ENCODE measurements at regions not wholly inside any gene's neighbourhood (a gene's known extent, or its start where the extent isn't known, plus 50 kb on each side); places are given as distances from the start of the nearest gene placed in this dataset.

DNA sequence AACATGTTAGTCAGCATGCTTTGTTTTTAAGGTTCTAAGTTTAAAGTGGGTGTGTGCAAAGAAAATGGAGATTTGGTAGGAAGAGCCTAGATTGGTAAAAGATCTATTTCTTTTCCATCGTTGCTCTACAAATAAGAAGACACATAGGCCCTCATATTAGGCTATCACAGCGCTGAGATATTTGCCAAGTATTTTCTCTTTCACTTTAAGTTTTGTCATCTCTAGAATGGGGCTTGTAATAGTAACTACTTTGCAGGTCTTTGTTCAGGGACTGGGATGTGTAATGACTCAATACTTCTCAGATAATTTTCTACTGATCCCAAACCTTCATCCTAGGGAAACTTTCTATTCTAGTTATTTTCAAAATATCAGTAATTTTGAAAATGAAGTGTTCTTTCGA lies 917.7 kb upstream of the SLC10A2 start:
- ChIA-PET POLR2A (ENCODE audit: partially characterized antibody) (no interaction called here), CTCF (ENCODE audit: partially characterized antibody) (no interaction called here)
- no peaks in the 10 kb centered on the region for H3K9me3 ChIP-seq (ENCODE audit: insufficient read depth in 2 of 2, low read depth in 1 of 2, low read length in 1 of 2)
- no peak overlapping the region for H2BK15ac ChIP-seq (ENCODE audit: low read length)
- H4K91ac ChIP-seq (replicated peaks; ENCODE audit: insufficient read length, low read length), result no peak overlapping the region
- no peak overlapping the region for H3K4ac ChIP-seq (replicated peaks; ENCODE audit: insufficient read length, low read depth, low read length)
- H3K56ac ChIP-seq (replicated peaks; ENCODE audit: insufficient read length, low read depth, low read length), result no peak overlapping the region
- no peak overlapping the region for H2BK120ac ChIP-seq (replicated peaks; ENCODE audit: low read depth, low read length)
- no peaks in the 10 kb centered on the region for H3K4me1 ChIP-seq (replicated peaks in 1 of 4; ENCODE audit: control insufficient read depth in 3 of 4, insufficient read depth in 4 of 4, low read length in 3 of 4)
- H2AFZ ChIP-seq (ENCODE audit: low read length), result no peak overlapping the region
- H3K23me2 ChIP-seq (ENCODE audit: low read depth, low read length), result no peaks in the 10 kb centered on the region
- H3K4me3 ChIP-seq (ENCODE audit: extremely low read depth in 1 of 4, insufficient read depth in 2 of 4, low read depth in 3 of 4, low read length in 4 of 4), result no peak overlapping the region
- no peak overlapping the region for H2BK20ac ChIP-seq (ENCODE audit: low read length)
- DNase-seq (ENCODE audit: low read depth in 1 of 2, low spot score in 2 of 2), result no peak
- no peaks in the 10 kb centered on the region for H4K20me1 ChIP-seq (replicated peaks in 1 of 2; ENCODE audit: control insufficient read depth in 1 of 2, insufficient read depth in 2 of 2, low read length in 2 of 2)
- H3K9ac ChIP-seq (replicated peaks in 1 of 4; ENCODE audit: extremely low read depth in 1 of 4, low read depth in 3 of 4, low read length in 3 of 4), result no peak overlapping the region
- H3K4me2 ChIP-seq (ENCODE audit: insufficient read depth in 1 of 2, low read depth in 2 of 2, low read length in 2 of 2), result no peak overlapping the region
- 90% methylated on average over 3 of the region's 3 CpGs; no CpG with 5 or more reads in 1 of the 2 experiments for WGBS, 2 experiments (ENCODE audit: extremely low coverage in 1 of 2, insufficient coverage in 1 of 2, insufficient read length in 1 of 2, insufficient replicate concordance in 2 of 2, low coverage in 1 of 2, low lambda C conversion rate in 2 of 2, missing lambda C conversion rate in 1 of 2)
- H3K36me3 ChIP-seq (ENCODE audit: control insufficient read depth in 2 of 4, insufficient read depth in 4 of 4, low read length in 3 of 4), result no peaks in the 10 kb centered on the region
- H2BK12ac ChIP-seq (ENCODE audit: low read depth, low read length), result no peak overlapping the region
- no peak overlapping the region for H3K23ac ChIP-seq (ENCODE audit: insufficient read length)
- no peak overlapping the region for H3K18ac ChIP-seq (ENCODE audit: extremely low read depth, low read length)
- no peaks in the 10 kb centered on the region for H3K79me1 ChIP-seq (ENCODE audit: low read depth, low read length)
- H2AK5ac ChIP-seq (ENCODE audit: low read depth, low read length), result no peak overlapping the region
- FAIRE-seq, result no peak
- H3K27me3 ChIP-seq (replicated peaks in 1 of 4; ENCODE audit: control insufficient read depth in 3 of 4, extremely low read depth in 1 of 4, insufficient read depth in 3 of 4, low read length in 3 of 4), result no peaks in the 10 kb centered on the region
- H4K5ac ChIP-seq (ENCODE audit: insufficient read length, low read depth, low read length), result no peak overlapping the region
- H3K27ac ChIP-seq (ENCODE audit: low read depth, low read length), result no peak overlapping the region
- no peak overlapping the region for H4K8ac ChIP-seq (ENCODE audit: extremely low read depth, insufficient read depth, low read length)
- H3K14ac ChIP-seq (ENCODE audit: insufficient read length), result no peak overlapping the region
- H2BK5ac ChIP-seq (ENCODE audit: low read depth, low read length), result no peak overlapping the region
- no peaks in the 10 kb centered on the region for H3K79me2 ChIP-seq (ENCODE audit: control insufficient read depth in 1 of 2, insufficient read depth in 2 of 2, low read length in 2 of 2)
- no peak for TF ChIP-seq CHD1 (IDR thresholded peaks at IDR 0.05; ENCODE audit: low read depth, low read length)
- no peak for TF ChIP-seq FOSL1 (IDR thresholded peaks at IDR 0.05; ENCODE audit: insufficient read depth, low read depth, low read length)
- TF ChIP-seq NRF1 (IDR thresholded peaks at IDR 0.05; ENCODE audit: low read depth, low read length), result no peak
- TF ChIP-seq SP4 (IDR thresholded peaks at IDR 0.05; ENCODE audit: low read length), result no peak
- no peak for TF ChIP-seq ZNF274 (IDR thresholded peaks at IDR 0.05; ENCODE audit: borderline replicate concordance, extremely low read depth, low read length)
- no peak for TF ChIP-seq CTBP2 (IDR thresholded peaks at IDR 0.05; ENCODE audit: borderline replicate concordance, insufficient read depth, insufficient read length, low read length)
- no peak for TF ChIP-seq SP2 (IDR thresholded peaks at IDR 0.05; ENCODE audit: low read length)
- TF ChIP-seq GTF2F1 (IDR thresholded peaks at IDR 0.05; ENCODE audit: borderline replicate concordance, low read depth, low read length), result no peak
- TF ChIP-seq CBX5 (IDR thresholded peaks at IDR 0.05; ENCODE audit: low read depth, low read length), result no peak
- TF ChIP-seq, protein P1, sequence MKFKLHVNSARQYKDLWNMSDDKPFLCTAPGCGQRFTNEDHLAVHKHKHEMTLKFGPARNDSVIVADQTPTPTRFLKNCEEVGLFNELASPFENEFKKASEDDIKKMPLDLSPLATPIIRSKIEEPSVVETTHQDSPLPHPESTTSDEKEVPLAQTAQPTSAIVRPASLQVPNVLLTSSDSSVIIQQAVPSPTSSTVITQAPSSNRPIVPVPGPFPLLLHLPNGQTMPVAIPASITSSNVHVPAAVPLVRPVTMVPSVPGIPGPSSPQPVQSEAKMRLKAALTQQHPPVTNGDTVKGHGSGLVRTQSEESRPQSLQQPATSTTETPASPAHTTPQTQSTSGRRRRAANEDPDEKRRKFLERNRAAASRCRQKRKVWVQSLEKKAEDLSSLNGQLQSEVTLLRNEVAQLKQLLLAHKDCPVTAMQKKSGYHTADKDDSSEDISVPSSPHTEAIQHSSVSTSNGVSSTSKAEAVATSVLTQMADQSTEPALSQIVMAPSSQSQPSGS (IDR thresholded peaks at IDR 0.05; ENCODE audit: low read length), result no peak
- TF ChIP-seq RBBP5 (IDR thresholded peaks at IDR 0.05; ENCODE audit: borderline replicate concordance, low read depth, low read length), result no peak
- no peak for TF ChIP-seq MAFK (IDR thresholded peaks at IDR 0.05; ENCODE audit: low read depth, low read length)
- no peak for TF ChIP-seq SIN3A (conservative IDR thresholded peaks at IDR 0.05 in 1 of 2, IDR thresholded peaks at IDR 0.05 in 1 of 2; ENCODE audit: low read depth in 1 of 2, low read length in 2 of 2)
